Neural progenitor cell (in vitro differentiated cells): ENCODE measurements at regions not wholly inside any gene's neighbourhood (a gene's known extent, or its start where the extent isn't known, plus 50 kb on each side); places are given as distances from the start of the nearest gene placed in this dataset.

ENCODE experiments used
- CTCF ChIP-seq: fragments of 200-600 bp; sonication (generic); IDR thresholded peaks from 2 replicates; pipeline ENCODE4 v1.5.1; 2017; ENCODE audit warnings: antibody characterized with exemption, mild to moderate bottlenecking
- EZH2 ChIP-seq: fragments of 200-600 bp; sonication (generic); IDR thresholded peaks from 2 replicates; pipeline ENCODE4 v1.6.1; 2017; ENCODE audit warnings: antibody characterized with exemption, mild to moderate bottlenecking, moderate library complexity

- TF ChIP-seq CTCF (no peak), EZH2 (no peak)
Observed at GRCh38 chr16:85399583-85400284, 213.4 kb upstream of the GSE1 start.
